BLaER1 (cell line): ENCODE measurements at regions not wholly inside any gene's neighbourhood (a gene's known extent, or its start where the extent isn't known, plus 50 kb on each side); places are given as distances from the start of the nearest gene placed in this dataset.

Experiments used
- H3K27ac ChIP-seq: shearing (Covaris generic); formaldehyde crosslinking; 2 replicates; pipeline ENCODE4 v1.8.1; 2022
- H3K27me3 ChIP-seq: shearing (Covaris generic); formaldehyde crosslinking; 2 replicates; pipeline ENCODE4 v1.8.1; 2022
- H3K36me3 ChIP-seq: shearing (Covaris generic); formaldehyde crosslinking; 2 replicates; pipeline ENCODE4 v1.8.1; 2022
- H3K4me1 ChIP-seq: shearing (Covaris generic); formaldehyde crosslinking; 2 replicates; pipeline ENCODE4 v1.8.1; 2022
- H3K4me2 ChIP-seq: shearing (Covaris generic); formaldehyde crosslinking; 2 replicates; pipeline ENCODE4 v1.8.1; 2022
- H3K4me3 ChIP-seq: shearing (Covaris generic); formaldehyde crosslinking; 2 replicates; pipeline ENCODE4 v1.8.1; 2022
- H3K9ac ChIP-seq: shearing (Covaris generic); formaldehyde crosslinking; 2 replicates; pipeline ENCODE4 v1.8.1; 2022
- H3K9me3 ChIP-seq: shearing (Covaris generic); formaldehyde crosslinking; 2 replicates; pipeline ENCODE4 v1.8.1; 2022
- H4K20me1 ChIP-seq: shearing (Covaris generic); formaldehyde crosslinking; 2 replicates; pipeline ENCODE4 v1.8.1; 2022
- Cebpa-rat ChIP-seq: shearing (Covaris generic); IDR thresholded peaks from 2 replicates; pipeline ENCODE4 v1.8.1; 2022

DNA sequence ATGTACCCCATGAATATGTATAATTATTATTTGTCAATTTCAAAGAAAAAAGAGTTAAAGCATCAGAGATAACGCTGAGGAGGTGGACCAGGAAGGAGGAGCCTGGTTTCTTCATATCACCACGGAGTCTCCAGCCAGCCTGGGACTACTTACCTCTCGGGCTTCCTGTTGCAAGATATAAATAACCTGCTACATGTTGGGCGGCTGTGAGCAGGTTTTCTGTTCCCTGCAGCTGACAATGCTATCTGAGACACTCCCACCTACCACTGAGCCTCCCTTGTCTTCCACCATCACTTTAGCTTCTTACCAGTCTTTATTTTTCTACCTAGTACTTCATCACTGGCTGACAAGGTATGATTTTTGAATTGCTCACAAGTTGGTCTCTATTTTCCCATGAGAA is 102.7 kb upstream of the CPEB4 start:
- H3K4me1 ChIP-seq: peaks cover 74% of the 10 kb centered on the region
- H3K27me3 ChIP-seq: no peaks in the 10 kb centered on the region
- peak overlapping the region; percentile 64 for H3K4me2 ChIP-seq
- no peak overlapping the region for H3K4me3 ChIP-seq
- H3K9ac ChIP-seq: no peak overlapping the region
- no peaks in the 10 kb centered on the region for H4K20me1 ChIP-seq
- no peaks in the 10 kb centered on the region for H3K36me3 ChIP-seq
- no peak for TF ChIP-seq Cebpa-rat
- H3K9me3 ChIP-seq: no peaks in the 10 kb centered on the region
- no peak overlapping the region for H3K27ac ChIP-seq

DNA sequence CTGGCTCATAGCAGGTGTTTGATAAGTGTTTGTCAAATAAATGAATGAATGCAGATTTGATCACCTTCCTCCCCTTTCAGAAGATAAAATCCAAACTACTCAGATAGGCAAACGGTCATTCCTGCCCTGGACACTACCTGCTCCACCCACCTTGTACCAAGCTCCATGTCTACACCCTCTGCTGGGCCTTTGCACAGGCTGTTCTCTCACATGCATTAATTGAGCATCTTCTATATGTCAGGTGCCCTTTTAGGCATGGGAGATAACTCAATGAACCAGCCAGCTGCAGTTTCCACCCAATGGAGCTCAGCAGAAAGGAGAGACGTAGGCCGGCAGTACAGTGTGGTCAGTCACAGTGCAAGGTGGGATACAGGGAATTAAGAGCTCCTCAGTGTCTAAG is 102.3 kb upstream of the CPEB4 start:
- Histone ChIP-seq H3K4me2 (peak overlapping the region; percentile 64), H3K9ac (no peak overlapping the region)

DNA sequence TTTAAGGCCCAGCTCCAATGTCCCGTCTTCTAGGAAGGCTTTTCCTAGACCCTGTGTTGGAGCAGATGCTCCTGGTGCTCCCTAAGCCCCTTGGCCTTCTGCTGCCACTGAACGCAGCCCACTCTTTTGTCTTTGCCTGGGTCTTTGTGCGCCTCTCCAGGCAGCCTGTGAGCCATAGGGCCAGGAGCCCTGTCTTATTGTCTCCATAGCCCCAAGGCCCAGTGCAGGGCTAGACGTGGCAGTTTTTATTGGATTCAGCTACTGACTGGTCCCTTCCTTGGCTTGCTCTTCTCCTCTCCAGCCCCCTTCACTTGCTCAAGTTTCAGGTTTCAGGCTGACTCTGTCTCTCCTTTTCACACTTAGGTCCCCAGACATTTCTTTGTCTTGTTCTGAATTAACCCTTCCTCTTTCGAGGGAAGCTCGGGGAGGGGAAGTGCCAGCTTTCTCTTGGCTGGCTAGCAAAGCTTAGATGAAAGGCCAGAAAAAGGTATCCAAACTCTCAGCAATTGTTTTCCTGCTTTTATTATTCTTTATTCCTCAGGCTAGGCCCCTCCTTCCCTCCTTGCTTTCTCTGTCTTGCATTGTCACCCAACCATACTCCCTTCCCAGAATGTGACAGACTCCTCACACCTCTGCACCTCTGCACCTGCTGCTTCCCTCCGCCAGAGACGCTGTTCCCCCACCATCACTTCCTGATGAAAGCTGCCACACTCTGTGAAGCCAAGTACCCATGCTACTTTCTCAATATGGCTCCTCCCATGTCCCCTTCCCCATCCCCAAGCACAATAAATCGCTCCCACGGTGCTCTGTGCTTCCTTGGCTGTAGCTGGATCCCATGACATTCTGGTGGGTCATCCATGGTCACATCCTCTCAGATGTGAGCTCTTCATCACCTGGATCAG is 101.6 kb upstream of the CPEB4 start:
- Histone ChIP-seq H3K36me3 (no peaks in the 10 kb centered on the region), H3K27me3 (no peaks in the 10 kb centered on the region), H3K27ac (peak overlapping the region; percentile 60), H3K9ac (no peak overlapping the region; the same call in 1 of the 2 replicates), H4K20me1 (no peaks in the 10 kb centered on the region), H3K4me2 (peak overlapping the region; percentile 64), H3K4me1 (peaks cover 68% of the 10 kb centered on the region), H3K9me3 (no peaks in the 10 kb centered on the region), H3K4me3 (no peak overlapping the region)
- TF ChIP-seq Cebpa-rat: no peak

More for the DNA sequence above, 102.3 kb upstream of the CPEB4 start:
- Histone ChIP-seq H3K9me3 (no peaks in the 10 kb centered on the region), H3K4me1 (peaks cover 74% of the 10 kb centered on the region), H3K27me3 (no peaks in the 10 kb centered on the region), H3K4me3 (no peak overlapping the region), H3K27ac (peak overlapping the region; percentile 60; the same call in 1 of the 2 replicates), H4K20me1 (no peaks in the 10 kb centered on the region), H3K36me3 (no peaks in the 10 kb centered on the region)
- TF ChIP-seq Cebpa-rat: no peak

DNA sequence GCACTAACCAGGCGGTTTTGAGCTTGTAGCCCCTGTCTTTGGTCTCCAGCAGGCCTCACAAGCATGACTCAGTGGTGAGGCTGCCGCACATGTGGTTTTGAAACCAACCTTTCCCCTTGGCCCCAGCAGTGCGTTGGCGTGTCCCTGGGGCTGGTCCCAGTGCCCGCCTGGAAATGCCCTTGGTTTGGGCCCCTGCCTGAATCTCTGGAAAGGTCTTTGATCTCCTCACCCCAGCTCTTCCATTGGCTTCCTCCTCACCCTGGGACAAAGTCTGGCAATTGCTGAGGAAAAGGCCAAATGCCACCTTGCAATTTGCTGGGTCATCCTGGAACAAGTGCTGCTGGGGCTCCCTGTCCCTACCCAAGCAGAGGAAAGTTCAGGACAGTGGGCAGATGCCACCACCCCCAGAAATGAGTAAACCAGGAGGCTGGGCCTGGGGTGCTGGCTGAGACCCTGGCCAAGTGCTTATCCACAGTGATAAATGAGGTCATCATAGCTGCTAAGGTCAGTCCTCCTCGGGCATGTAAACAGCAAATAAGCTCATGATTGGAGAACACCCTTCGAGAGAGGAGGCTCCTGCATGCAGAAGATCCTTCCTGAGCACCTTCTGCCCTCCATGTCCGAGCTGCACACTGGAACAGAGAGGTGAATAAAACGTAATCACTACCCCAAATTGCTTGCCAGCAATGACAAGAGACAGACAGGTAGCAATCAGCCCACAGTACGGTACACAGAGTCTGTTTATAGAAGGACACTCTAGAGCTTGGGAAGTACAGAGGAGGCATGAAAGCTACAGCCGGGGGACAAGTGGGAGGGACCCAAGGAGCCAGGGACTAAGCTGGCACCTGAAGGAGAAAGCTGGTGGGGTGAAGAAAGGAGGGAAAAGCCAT is 98.9 kb upstream of the CPEB4 start:
- Histone ChIP-seq H3K4me1 (peaks cover 41% of the 10 kb centered on the region), H3K4me2 (peak overlapping the region; percentile 11; the same call in 1 of the 2 replicates), H3K36me3 (no peaks in the 10 kb centered on the region), H4K20me1 (no peaks in the 10 kb centered on the region), H3K9me3 (no peaks in the 10 kb centered on the region), H3K27ac (no peak overlapping the region), H3K27me3 (no peaks in the 10 kb centered on the region), H3K9ac (no peak overlapping the region), H3K4me3 (no peak overlapping the region)
- TF ChIP-seq Cebpa-rat: no peak

DNA sequence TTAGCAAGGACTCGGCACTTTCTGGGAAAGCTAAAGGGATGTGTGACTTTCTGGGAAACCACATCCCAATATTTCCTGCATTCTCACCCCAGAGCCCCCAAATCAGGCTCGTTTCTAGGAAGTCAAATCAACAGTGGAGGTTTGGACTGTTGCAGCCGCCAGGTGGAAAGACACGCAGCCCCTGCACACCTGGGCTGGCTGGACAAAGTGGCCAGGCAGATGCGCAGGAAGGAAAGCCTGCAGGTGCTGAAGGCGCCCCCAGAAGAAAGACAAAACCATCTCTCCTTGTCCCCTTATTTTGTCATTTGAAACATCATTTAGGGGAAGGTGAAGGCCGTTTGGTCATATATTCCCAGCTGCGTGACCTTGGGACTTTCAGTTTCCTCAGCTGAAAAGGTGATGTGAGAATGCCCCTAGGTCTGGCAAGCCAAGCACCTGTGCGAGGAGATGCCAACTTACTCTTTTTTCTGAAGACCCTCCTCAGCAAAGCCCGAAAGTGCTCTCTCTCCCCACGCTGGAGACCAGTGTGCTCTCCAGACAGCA is 97.9 kb upstream of the CPEB4 start:
- Histone ChIP-seq H3K27me3 (no peaks in the 10 kb centered on the region), H4K20me1 (no peaks in the 10 kb centered on the region), H3K4me1 (peaks cover 33% of the 10 kb centered on the region), H3K9me3 (no peaks in the 10 kb centered on the region), H3K4me3 (no peak overlapping the region), H3K4me2 (no peak overlapping the region), H3K9ac (no peak overlapping the region), H3K36me3 (no peaks in the 10 kb centered on the region), H3K27ac (no peak overlapping the region)
- no peak for TF ChIP-seq Cebpa-rat

DNA sequence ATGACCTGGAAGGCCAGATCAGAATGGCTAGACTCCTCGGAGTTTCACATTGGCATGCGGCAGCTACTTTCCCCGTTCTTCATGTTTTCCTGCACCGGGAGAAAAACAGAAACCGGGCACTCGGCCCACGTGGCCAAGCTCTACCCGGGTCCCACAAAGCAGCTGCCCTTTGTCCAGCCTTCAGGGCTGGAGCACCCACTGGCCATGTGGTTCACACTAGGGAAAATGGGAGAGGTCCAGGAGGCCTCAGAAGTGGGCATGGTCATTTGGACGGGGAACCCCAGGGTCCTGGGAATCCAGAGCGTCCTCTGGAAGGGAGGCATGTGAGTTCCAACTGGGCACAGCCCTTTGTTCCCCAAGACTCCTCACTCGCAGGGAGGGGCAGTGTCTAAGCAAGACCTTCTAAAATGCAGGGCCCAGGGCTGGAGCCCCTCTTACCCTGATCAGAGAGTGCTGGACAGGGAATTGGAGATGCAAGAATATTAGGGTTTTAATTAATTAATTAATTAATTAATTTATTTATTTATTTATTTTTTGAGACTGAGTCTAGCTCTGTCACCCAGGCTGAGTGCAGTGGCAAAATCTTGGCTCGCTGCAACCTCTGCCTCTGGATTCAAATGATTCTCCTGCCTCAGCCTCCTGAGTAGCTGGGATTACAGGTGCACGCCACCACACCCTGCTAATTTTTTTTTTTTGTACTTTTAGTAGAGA is 97.2 kb upstream of the CPEB4 start:
- Histone ChIP-seq H3K9me3 (no peaks in the 10 kb centered on the region), H3K9ac (no peak overlapping the region), H3K27ac (no peak overlapping the region), H3K4me1 (peaks cover 25% of the 10 kb centered on the region), H3K4me2 (no peak overlapping the region), H3K27me3 (no peaks in the 10 kb centered on the region), H3K36me3 (no peaks in the 10 kb centered on the region), H4K20me1 (no peaks in the 10 kb centered on the region), H3K4me3 (no peak overlapping the region)
- no peak for TF ChIP-seq Cebpa-rat

DNA sequence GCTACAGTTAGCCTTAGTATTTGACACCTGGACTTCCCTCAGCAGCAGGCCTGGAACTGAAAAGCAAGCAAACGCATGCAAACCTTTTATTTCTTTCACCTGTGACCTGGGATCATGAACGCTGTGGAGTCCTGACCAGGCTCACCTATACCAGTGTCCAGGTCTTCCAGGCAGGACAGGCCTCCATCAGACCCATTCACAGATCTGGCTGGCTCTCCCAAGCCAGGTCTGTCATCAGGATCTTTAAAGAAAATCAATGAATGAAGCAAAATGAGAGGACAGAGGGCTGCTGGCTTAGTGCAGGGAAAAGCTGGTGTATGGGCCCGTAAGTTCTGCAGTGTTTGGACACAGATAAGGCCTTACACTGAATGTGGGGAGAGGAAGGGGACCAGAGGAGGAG is 96.3 kb upstream of the CPEB4 start:
- H3K9me3 ChIP-seq: no peaks in the 10 kb centered on the region
- no peaks in the 10 kb centered on the region for H4K20me1 ChIP-seq
- H3K27ac ChIP-seq: no peak overlapping the region
- H3K4me3 ChIP-seq: no peak overlapping the region
- H3K4me1 ChIP-seq: peaks cover 16% of the 10 kb centered on the region
- no peak overlapping the region for H3K9ac ChIP-seq
- H3K36me3 ChIP-seq: no peaks in the 10 kb centered on the region
- no peak overlapping the region for H3K4me2 ChIP-seq
- no peaks in the 10 kb centered on the region for H3K27me3 ChIP-seq
- TF ChIP-seq Cebpa-rat: no peak

DNA sequence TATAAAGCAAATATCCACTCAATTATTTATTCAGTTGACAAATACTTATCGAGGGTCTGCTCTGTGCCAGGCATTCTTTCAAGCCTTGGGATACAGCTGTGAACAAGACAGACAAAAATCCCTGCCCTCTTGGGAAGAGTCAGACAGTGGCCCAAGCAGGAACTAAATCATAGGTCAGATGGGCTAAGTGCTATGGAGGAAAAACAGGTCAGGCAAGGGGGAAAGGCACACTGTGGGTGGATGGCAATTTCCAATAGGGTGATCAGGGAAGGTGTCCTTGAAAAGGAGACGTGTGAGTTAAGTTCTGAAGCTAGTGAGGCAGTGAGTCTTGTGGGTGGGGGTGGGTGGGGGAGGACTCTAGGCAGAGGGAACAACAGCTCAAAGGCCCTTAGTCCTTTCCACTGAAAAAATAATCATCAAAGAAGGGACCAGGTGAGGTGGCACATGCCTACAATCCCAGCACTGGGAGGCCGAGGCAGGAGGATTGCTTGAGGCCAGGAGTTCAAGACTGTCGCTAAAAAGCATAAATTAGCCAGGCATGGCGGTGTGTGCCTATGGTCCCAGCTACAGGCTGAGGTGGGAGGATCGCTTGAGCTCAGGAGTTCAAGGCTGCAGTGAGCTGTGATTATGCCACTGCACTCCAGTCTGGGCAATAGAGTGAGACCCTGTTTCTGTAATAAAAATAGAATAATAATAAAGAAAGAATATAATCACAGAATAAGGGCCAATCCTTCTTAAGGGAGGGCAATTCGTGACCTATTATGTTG is 95.2 kb upstream of the CPEB4 start:
- Histone ChIP-seq H3K4me1 (peaks cover 10% of the 10 kb centered on the region), H3K4me3 (no peak overlapping the region), H4K20me1 (no peaks in the 10 kb centered on the region), H3K9ac (no peak overlapping the region), H3K9me3 (no peaks in the 10 kb centered on the region), H3K27ac (no peak overlapping the region), H3K4me2 (no peak overlapping the region), H3K27me3 (no peaks in the 10 kb centered on the region), H3K36me3 (no peaks in the 10 kb centered on the region)
- TF ChIP-seq Cebpa-rat: no peak
